SJSA1 (cell line): ENCODE measurements at regions not wholly inside any gene's neighbourhood (a gene's known extent, or its start where the extent isn't known, plus 50 kb on each side); places are given as distances from the start of the nearest gene placed in this dataset.
"Not testable (repeated sequence)": the region's sequence is repeated elsewhere in the genome, so short reads cannot be mapped to it uniquely, and the experiment has no call there.

Experiments used
- DNase-seq, 2 experiments: peaks; one replicate each; pipeline ENCODE4 v3.0.0-alpha.2; 2015 to 2020; ENCODE audit warnings: low spot score in 2 of 2, low read depth in 1 of 2
- H3K27ac ChIP-seq: fragments of 250-450 bp; sonication (Bioruptor Pico); 2 replicates; pipeline ENCODE4 v1.5.1; 2020; ENCODE audit warnings: mild to moderate bottlenecking, moderate library complexity
- H3K27me3 ChIP-seq: fragments of 250-450 bp; sonication (Bioruptor Pico); replicated peaks from 2 replicates; pipeline ENCODE4 v1.5.1; 2020; ENCODE audit warnings: mild to moderate bottlenecking, moderate library complexity
- H3K36me3 ChIP-seq: fragments of 250-450 bp; sonication (Bioruptor Pico); 2 replicates; pipeline ENCODE4 v1.5.1; 2020; ENCODE audit warnings: mild to moderate bottlenecking
- H3K4me1 ChIP-seq: fragments of 250-450 bp; sonication (Bioruptor Pico); replicated peaks from 2 replicates; pipeline ENCODE4 v1.6.1; 2021; ENCODE audit warnings: mild to moderate bottlenecking
- H3K4me3 ChIP-seq: fragments of 250-450 bp; sonication (Bioruptor Pico); 2 replicates; pipeline ENCODE4 v1.5.1; 2020; ENCODE audit warnings: mild to moderate bottlenecking
- H3K9me3 ChIP-seq: fragments of 250-450 bp; sonication (Bioruptor Pico); replicated peaks from 2 replicates; pipeline ENCODE4 v1.5.1; 2020; ENCODE audit warnings: mild to moderate bottlenecking

DNA sequence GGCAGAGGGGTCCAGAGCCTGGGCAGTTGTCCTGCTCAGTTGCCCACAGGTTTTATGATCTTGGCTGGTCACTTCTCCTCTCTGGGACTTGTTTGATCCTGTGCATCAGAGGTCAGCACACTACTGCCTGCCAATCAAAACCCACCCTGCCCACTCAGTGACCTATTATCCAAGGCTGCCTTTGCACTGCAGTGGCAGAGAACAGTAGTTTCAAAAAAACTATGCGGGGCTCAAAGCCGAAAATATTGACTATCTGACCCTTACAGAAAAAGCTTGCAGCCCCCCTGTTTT lies 218.2 kb downstream of the CYP26B1 start:
- Histone ChIP-seq H3K27ac (no peak overlapping the region), H3K36me3 (no peaks in the 10 kb centered on the region), H3K27me3 (no peaks in the 10 kb centered on the region), H3K9me3 (no peaks in the 10 kb centered on the region), H3K4me1 (peaks cover 10% of the 10 kb centered on the region), H3K4me3 (no peak overlapping the region)
- DNase-seq: no peak

DNA sequence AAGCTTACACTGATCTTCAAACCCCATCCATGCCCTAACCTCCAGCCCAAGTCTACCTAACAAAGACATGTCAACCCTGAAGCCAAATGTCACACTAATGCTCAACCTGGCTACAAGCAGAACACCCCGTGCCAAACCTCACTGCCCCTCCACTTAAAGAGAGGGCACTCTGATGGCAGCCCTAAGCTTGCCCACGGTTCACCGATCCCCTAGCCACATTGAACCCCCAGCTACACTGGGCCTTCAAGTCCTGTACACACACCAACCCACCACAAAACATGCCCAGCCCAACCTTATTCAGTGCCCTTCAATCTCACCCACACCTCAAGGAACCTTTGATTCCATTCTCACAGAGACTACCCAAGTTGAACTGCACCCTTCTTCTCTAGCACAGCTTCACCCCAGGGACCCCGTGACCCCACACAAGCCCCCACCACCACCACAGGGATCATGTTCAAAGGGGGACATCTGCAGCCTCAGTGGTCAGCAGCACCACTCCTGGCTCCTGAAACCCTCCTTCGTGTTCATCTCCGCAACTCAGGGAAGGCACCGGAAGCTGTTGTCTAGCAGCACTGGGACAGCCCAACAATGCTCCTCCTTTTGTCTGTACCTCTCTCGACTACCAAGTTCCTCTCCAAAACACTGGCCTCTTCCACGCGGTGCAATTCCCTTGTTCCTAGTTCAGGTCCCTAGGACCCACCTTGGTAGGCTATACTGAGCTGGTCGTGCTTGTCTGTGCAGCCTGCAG lies 218.8 kb downstream of the CYP26B1 start:
- Histone ChIP-seq H3K27me3 (no peaks in the 10 kb centered on the region), H3K9me3 (no peaks in the 10 kb centered on the region), H3K4me1 (peaks cover 10% of the 10 kb centered on the region), H3K36me3 (no peaks in the 10 kb centered on the region), H3K4me3 (no peak overlapping the region), H3K27ac (no peak overlapping the region)
- no peak for DNase-seq

DNA sequence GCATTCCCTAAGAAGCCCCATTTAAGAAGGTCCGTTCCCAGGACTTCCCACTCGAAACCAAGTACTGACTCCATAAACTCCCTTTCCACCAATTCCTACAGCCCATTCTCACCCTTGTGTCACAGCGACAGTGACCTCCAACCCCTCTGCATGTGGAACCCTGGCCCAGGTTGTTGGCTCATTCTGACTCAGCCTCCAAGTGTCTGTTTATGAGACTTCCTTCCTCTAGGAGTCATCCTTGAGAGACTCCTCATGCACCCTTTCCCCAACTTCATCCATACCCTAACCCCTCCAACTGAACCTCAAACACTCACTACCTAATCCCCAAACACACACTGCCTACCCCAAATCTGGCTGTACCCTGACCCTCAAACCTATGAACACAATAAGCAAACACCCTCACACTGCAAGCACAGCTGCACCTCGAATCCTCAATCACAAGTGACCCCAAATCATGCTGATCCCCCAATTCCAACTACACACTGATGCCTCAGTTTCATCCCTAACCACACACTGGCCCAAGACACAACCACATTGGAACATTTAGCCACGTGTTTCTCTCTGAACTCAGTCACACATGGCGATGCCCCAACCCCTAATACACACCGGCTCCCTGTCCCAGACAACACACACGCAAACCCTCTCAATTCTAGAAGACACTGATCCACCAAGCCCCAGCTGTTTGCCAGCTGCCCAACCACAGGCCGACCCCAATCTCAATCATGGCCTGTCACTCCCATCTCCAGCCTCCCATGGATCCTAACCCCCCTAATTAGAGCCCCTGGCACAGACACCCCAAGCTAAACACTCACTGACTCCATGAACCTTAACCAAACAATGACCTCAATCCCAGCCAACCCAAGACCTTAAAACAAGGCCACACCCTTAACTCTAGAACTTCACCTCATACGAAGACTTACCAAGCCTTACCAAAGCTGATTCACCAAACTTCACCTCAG lies 219.6 kb downstream of the CYP26B1 start:
- Histone ChIP-seq H3K4me3 (no peak overlapping the region), H3K4me1 (peaks cover 10% of the 10 kb centered on the region), H3K9me3 (no peaks in the 10 kb centered on the region), H3K27ac (no peak overlapping the region), H3K27me3 (no peaks in the 10 kb centered on the region), H3K36me3 (no peaks in the 10 kb centered on the region)
- DNase-seq: peak in 1 of 2 experiments; percentile 30

DNA sequence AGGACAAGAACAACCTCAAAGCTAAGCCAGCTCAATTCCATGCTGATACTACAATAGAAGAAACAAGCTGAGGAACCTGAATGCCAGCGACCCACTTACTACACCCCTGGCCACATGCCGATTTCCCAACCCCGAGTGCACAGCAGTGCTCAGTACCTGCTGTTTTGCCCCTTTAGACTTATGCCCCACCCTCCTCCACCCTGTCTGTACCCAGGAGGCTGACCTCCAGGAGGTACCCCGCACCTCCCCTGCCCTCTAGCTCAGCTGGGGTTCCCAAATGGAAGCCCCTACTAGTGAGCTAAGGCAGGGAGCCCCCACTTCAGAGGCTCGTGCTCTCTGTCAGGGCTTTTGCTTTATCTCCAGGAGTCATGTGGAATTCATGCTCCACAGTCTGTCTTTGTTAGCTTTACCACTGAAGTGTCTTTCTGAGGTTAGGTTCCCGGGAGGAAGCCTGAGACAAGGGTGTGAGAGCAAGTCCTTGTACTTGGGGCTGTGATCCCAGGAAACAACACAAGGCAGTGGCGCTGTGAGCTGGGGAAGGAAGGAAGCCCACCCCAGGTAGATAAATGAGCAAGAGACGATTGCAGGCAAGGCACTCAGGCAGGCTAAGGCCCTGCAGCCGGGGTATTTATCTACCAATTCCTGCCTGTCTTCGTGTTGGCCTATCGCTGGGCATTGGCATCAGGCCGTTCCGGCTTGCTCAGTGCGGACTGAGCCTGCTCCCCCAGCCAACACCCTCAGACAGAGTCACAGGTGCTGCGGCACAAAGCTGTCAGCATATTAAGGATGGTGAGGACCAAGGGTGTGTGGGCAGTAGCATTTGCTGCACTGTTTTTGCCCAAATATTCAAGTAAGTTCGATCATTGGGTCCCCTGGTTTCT lies 220.5 kb downstream of the CYP26B1 start:
- Histone ChIP-seq H3K36me3 (no peaks in the 10 kb centered on the region), H3K4me1 (peaks cover 10% of the 10 kb centered on the region), H3K4me3 (no peak overlapping the region), H3K9me3 (no peaks in the 10 kb centered on the region), H3K27me3 (no peaks in the 10 kb centered on the region), H3K27ac (no peak overlapping the region)
- DNase-seq: no peak

DNA sequence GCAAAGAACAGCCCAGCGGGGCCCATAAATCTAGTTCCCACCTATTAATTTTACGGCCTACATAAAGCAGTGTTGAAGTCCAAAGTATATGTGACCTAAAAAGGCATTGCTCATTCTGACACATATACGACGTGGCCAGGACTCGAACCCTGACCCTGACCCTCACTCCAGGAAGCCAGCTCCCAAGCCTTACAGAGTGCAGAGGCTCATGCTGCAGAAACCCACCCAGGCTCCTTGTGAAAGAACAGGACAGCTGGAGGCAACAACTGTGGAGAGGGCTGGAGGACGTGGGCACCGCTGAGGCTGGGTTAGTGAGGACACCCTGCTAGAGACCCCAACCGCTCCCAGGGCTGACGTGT lies 221.6 kb downstream of the CYP26B1 start:
- Histone ChIP-seq H3K27me3 (no peaks in the 10 kb centered on the region), H3K4me3 (no peak overlapping the region), H3K4me1 (peaks cover 10% of the 10 kb centered on the region), H3K36me3 (no peaks in the 10 kb centered on the region), H3K27ac (no peak overlapping the region), H3K9me3 (no peaks in the 10 kb centered on the region)
- no peak for DNase-seq

DNA sequence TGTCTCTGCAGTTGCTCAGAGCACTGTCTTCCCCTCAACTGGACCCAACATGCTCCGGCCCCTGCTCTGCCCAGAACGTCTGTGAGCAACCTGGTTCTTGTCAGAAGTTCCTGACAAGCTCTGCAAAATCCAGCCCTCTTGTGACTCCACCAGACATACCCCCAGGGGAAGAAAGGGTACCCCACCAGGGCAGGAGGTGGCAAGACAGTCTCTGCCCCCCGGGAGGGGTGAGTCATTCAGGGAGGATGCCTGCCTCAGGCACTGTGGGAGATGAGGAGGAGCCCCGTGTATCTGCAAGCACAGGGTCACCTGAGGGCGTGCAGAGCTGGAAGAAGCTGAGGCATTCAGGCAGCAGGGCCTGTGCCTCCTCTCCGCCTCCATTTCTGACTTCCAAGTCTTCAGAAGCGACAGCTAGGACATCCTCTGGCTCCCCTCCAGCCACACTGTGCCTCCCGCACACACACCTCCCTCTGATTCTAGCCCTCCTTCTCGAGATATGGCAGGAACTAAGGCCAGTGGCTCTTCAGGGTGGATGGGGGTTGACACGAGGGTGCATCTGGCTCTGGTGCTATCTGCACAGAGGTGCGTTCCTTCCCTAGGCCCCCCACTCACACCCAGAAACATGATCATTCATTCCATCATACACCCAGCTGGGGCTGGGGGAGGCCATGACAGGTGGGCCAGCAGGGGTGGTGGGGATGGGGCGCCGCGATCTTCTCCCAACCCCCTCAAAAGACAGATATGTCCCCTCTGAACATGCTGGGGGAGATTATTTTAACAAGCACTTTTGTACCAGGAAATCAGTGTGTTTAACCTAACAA lies 222.2 kb downstream of the CYP26B1 start:
- no peak for DNase-seq
- peaks cover 9% of the 10 kb centered on the region for H3K4me1 ChIP-seq
- no peak overlapping the region for H3K4me3 ChIP-seq
- H3K27me3 ChIP-seq: no peaks in the 10 kb centered on the region
- H3K36me3 ChIP-seq: no peaks in the 10 kb centered on the region
- no peaks in the 10 kb centered on the region for H3K9me3 ChIP-seq
- H3K27ac ChIP-seq: no peak overlapping the region

DNA sequence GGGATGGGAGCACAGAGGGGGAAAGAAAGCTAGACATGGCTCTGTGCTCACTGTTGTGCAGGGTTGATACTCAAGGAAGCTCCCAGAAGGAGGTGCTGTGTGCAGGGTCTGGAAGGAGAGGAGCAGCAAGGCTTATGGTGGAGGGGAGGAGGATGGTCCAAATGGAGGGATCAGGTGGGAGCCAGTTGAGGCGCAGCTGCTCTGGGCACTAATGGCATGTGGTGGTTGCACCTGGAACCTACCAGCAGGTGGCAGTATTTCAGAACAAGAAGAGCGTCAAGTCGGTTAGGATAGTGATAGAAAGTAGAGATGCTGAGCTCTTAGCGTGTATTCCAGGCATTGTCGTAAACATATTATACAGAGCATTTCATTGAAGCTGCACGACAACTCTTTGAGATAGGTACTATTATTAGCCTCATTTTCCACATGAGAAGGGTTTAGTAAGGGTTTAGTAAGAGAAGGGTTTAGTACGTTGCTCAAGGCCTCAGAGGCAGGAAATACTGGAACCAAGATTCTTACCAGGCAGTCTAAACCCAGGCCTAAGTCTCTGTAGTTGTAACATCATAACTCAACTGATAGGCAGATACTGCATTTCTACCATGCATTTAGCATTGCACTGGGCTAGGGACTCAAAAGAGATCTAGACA lies 223.7 kb downstream of the CYP26B1 start:
- Histone ChIP-seq H3K9me3 (no peaks in the 10 kb centered on the region), H3K27me3 (no peaks in the 10 kb centered on the region), H3K4me3 (no peak overlapping the region), H3K4me1 (no peaks in the 10 kb centered on the region), H3K27ac (no peak overlapping the region), H3K36me3 (no peaks in the 10 kb centered on the region)
- DNase-seq: peak; percentile 49 to 67

DNA sequence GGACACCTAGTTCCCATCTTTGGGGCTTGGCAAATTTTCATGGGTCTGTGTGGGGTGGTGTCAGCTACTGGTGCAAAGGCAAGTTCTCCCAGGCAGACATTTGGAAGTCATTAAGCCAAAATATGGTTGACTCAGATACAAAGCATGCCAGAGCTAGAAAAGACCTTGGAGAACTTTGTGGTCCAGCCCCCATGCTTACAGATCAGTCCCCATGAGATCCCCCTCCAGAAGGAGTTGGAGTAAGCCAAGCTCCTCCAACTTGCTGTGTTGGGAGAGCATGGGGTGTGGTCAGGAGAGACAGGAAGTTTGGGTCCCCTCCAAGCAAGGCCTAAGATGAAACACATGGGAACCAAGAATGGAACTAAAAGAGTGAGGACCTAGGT lies 224.5 kb downstream of the CYP26B1 start:
- Histone ChIP-seq H3K4me1 (no peaks in the 10 kb centered on the region), H3K4me3 (no peak overlapping the region), H3K27ac (no peak overlapping the region), H3K9me3 (0 out of 2 replicates have a peak, but pooled peaks cover 2% of the 10 kb centered on the region), H3K36me3 (no peaks in the 10 kb centered on the region), H3K27me3 (no peaks in the 10 kb centered on the region)
- DNase-seq: no peak

DNA sequence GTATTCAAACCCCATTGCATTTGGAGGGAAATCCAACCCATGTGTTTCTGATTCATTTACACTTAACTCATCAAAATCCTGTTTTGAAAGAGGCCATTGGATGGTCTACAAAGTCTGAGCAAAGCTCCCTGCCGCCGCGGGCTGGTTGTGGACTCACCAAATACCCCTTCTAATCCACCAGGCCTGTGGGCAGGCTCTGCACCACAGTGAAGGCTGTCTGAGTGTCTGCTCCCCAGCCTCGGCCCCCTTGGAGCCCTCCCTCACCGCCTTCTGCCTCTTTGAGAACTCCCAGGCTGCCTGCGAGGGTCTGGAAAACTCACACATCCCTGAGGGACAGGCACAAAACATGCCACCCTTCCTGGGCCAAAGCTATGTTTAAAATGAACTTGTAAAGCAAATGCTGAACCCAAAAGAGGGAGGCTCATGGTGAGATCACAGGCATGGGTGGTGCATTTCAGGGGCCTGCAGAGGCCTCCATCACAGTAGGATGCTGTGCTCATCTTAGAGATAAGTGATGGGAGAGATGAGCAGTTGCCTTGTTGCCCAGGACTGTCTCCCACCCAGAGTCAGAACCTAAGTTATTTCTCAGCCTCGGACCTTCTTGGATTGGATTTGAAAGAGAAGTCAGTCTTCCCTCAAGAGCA lies 225.0 kb downstream of the CYP26B1 start:
- no peaks in the 10 kb centered on the region for H3K36me3 ChIP-seq
- no peaks in the 10 kb centered on the region for H3K4me1 ChIP-seq
- DNase-seq: peak in 1 of 2 experiments; percentile 40
- no peaks in the 10 kb centered on the region; the same call in 1 of the 2 replicates for H3K27me3 ChIP-seq
- 0 out of 2 replicates have a peak, but pooled peaks cover 2% of the 10 kb centered on the region for H3K9me3 ChIP-seq
- H3K4me3 ChIP-seq: no peak overlapping the region
- no peak overlapping the region for H3K27ac ChIP-seq

DNA sequence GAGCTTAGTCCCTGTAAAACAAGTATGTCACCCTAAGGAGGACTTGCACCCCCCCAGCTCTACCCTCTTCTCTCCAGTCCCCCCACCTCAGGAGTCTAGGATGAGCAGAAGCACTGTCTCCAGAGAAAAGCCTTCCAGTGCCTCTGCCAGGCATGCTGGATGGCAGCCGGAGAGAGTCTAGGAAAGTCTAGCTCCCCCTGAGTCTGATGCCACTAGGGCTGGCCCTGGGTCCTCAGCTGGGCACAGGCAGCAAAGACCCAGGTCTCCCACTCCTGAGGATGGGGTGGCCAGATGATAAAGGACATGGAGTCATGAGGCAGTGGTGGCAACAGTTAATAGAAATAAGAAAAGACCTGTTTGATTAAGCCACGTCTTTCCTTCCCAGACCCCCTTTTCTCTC lies 225.6 kb downstream of the CYP26B1 start:
- H3K36me3 ChIP-seq: no peaks in the 10 kb centered on the region
- no peak overlapping the region for H3K4me3 ChIP-seq
- no peaks in the 10 kb centered on the region; the same call in 1 of the 2 replicates for H3K27me3 ChIP-seq
- H3K27ac ChIP-seq: no peak overlapping the region
- H3K4me1 ChIP-seq: no peaks in the 10 kb centered on the region
- 0 out of 2 replicates have a peak, but pooled peaks cover 2% of the 10 kb centered on the region for H3K9me3 ChIP-seq
- no peak for DNase-seq

DNA sequence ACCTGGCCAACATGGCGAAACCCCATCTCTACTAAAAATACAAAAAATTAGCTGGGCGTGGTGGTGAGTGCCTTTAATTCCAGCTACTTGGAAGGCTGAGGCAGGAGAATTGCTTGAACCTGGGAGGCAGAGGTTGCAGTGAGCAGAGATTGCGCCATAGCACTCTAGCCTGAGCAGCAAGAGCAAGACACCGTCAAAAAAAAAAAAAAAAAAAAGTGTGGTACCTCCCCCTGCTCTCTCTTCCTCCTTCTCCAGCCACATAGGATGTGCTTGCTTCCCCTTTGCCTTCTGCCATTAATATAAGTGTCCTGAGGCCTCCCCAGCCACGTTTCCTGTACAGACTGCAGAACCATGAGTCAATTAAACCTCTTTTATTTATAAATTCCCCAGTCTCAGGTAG lies 226.8 kb downstream of the CYP26B1 start:
- H3K4me1 ChIP-seq, H3K27ac ChIP-seq, H3K9me3 ChIP-seq, DNase-seq, H3K36me3 ChIP-seq, H3K4me3 ChIP-seq, H3K27me3 ChIP-seq: not testable (repeated sequence)

DNA sequence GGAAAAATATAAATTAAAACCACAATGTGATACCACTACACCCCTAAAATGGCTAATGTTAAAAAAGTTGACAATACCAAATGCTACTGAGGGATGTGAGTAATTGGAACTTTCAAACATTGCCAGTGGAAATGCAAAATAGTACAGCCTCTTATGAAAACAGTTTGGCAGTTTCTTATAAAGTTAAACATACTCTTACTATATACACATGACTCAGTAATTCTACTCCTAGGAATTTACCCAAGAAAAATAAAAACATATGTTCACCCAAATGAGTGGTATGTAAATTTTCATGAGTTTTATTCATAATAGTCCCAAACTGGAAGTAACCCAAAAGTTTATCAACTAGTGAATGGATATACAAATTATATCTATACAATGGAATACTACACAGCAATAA lies 228.0 kb downstream of the CYP26B1 start:
- H3K4me3 ChIP-seq: no peak overlapping the region
- no peak overlapping the region for H3K27ac ChIP-seq
- H3K9me3 ChIP-seq: 0 out of 2 replicates have a peak, but pooled peaks cover 2% of the 10 kb centered on the region
- no peaks in the 10 kb centered on the region for H3K36me3 ChIP-seq
- H3K4me1 ChIP-seq: no peaks in the 10 kb centered on the region
- DNase-seq: no peak
- H3K27me3 ChIP-seq: no peaks in the 10 kb centered on the region; the same call in 1 of the 2 replicates
